GM12892 (cell line): ENCODE measurements at regions not wholly inside any gene's neighbourhood (a gene's known extent, or its start where the extent isn't known, plus 50 kb on each side); places are given as distances from the start of the nearest gene placed in this dataset.

Experiments
- POLR2A ChIP-seq: IDR thresholded peaks from 2 replicates; pipeline ENCODE4 v1.6.1; 2011; ENCODE audit warnings: low read depth, low read length, control low read depth
- POLR2AphosphoS5 ChIP-seq: IDR thresholded peaks from 2 replicates; pipeline ENCODE4 v1.6.1; 2011; ENCODE audit warnings: low read depth, low read length, control low read depth

GRCh38 chr1:232553809-232554208 is 76.1 kb downstream of the SIPA1L2 start:
- TF ChIP-seq POLR2AphosphoS5 (no peak), POLR2A (no peak)
